ENCODE measurements at regions not wholly inside any gene's neighbourhood (a gene's known extent, or its start where the extent isn't known, plus 50 kb on each side); places are given as distances from the start of the nearest gene placed in this dataset.

DNA sequence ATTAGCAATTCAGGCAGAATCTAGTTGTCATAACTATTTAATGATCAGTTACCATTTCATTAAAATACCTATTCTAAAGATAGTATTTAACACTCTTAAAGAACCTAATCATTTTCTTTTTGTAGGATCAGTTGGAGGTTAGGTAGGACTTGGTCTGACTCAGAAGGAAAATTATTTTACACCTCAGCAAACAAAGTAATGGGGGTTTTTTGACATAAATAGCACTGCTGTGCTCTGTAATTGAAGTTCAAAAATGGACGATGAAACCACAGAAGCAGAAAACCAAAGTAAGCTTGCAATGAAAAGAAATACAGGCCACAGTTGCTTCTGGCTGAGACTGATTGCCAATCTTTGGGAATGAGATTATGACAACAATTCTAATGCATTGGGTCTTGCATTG lies 187.0 kb upstream of the TRPM3 start:
- Histone ChIP-seq H3K9me3 (no peaks in the 10 kb centered on the region), H3K36me3 (ENCODE audit: low read depth, missing control alignments) (no peaks in the 10 kb centered on the region), H3K27me3 (no peaks in the 10 kb centered on the region), H3K4me1 (no peaks in the 10 kb centered on the region), H3K27ac (no peak overlapping the region), H3K4me3 (no peak overlapping the region)
- 85 to 88% methylated on average over 1 of the region's 1 CpG for WGBS, 2 donors
- DNase-seq, result no peak
- TF ChIP-seq, protein P1, sequence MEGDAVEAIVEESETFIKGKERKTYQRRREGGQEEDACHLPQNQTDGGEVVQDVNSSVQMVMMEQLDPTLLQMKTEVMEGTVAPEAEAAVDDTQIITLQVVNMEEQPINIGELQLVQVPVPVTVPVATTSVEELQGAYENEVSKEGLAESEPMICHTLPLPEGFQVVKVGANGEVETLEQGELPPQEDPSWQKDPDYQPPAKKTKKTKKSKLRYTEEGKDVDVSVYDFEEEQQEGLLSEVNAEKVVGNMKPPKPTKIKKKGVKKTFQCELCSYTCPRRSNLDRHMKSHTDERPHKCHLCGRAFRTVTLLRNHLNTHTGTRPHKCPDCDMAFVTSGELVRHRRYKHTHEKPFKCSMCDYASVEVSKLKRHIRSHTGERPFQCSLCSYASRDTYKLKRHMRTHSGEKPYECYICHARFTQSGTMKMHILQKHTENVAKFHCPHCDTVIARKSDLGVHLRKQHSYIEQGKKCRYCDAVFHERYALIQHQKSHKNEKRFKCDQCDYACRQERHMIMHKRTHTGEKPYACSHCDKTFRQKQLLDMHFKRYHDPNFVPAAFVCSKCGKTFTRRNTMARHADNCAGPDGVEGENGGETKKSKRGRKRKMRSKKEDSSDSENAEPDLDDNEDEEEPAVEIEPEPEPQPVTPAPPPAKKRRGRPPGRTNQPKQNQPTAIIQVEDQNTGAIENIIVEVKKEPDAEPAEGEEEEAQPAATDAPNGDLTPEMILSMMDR (IDR thresholded peaks at IDR 0.05), result no peak
- TF ChIP-seq POLR2A (IDR thresholded peaks at IDR 0.05), result no peak
- intact Hi-C loops (cut with DNase I; ENCODE audit: low total_unique reads), result no loop called here

DNA sequence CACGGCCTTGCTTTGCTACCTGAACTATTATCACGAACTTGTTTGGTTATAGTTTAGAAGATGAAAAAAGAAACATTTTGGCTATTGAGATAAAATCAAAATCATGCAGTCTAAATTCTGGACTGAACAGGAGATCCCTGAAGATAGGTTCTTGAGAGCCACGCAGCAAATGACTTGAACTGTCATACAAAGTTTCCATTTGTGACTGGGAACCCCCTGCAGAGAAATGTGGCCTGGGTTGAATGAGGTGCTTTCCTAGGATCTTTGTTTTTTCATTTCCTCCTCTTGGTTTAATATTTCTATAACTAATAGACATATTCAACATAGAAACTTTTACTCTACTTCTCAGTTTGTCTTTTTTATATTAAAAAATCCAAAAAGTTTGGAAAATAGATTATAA lies 184.7 kb upstream of the TRPM3 start:
- intact Hi-C loops (cut with DNase I; ENCODE audit: low total_unique reads), result no loop called here
- no peak for TF ChIP-seq POLR2A (IDR thresholded peaks at IDR 0.05)

DNA sequence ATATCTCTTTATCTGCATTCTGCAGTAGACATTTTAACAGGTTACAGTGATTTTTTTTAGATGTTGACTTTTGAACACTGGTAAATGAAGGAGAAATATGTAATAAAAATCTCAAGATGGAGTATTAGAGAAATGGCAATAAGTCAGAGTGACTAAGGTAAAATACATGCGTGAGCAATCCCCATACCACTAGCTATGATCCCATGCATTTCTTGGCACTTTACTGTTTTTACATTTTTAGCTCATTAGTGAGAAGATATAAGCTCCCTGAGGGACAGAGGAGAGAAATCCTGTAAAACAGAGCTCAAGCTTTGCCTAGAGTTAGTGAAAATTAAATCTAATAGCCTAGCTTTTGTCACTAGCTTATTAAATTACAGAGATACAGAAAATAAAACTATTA lies 181.9 kb upstream of the TRPM3 start:
- WGBS, 2 donors, result 85 to 86% methylated on average over 1 of the region's 1 CpG
- Histone ChIP-seq H3K27me3 (no peaks in the 10 kb centered on the region), H3K4me1 (no peaks in the 10 kb centered on the region), H3K9me3 (no peaks in the 10 kb centered on the region), H3K27ac (no peak overlapping the region), H3K36me3 (ENCODE audit: low read depth, missing control alignments) (no peaks in the 10 kb centered on the region), H3K4me3 (no peak overlapping the region)
- intact Hi-C loops (cut with DNase I; ENCODE audit: low total_unique reads), result no loop called here
- TF ChIP-seq, protein P1 (IDR thresholded peaks at IDR 0.05), result no peak
- no peak for TF ChIP-seq POLR2A (IDR thresholded peaks at IDR 0.05)
- DNase-seq, result no peak

More for the DNA sequence above, 184.7 kb upstream of the TRPM3 start:
- DNase-seq, result peak; percentile 16
- Histone ChIP-seq H3K36me3 (ENCODE audit: low read depth, missing control alignments) (no peaks in the 10 kb centered on the region), H3K4me1 (no peaks in the 10 kb centered on the region), H3K27ac (no peak overlapping the region), H3K9me3 (no peaks in the 10 kb centered on the region), H3K27me3 (no peaks in the 10 kb centered on the region), H3K4me3 (no peak overlapping the region)
- WGBS, 2 donors, result 58 to 69% methylated on average over 3 of the region's 3 CpGs

DNA sequence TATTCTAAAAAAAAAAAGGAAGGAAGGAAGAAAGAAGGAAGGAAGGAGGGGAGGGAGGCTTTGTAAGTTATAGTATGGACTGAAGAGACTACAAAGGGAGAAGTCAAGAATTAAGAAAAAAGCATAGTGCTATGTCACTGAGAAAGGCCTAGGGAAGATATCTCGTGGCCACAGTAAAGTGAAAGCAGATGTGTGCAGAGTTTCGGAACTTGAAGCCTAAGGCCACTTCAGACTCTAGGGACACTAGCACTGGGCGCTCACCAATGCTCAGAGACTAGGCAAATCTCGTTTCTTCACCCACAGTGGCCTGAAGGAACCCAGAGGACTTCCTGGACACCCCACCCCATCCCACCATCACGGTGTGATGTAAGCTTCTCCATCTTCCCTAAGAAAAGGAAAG lies 181.4 kb upstream of the TRPM3 start:
- Histone ChIP-seq H3K4me1 (no peaks in the 10 kb centered on the region), H3K27me3 (no peaks in the 10 kb centered on the region), H3K9me3 (no peaks in the 10 kb centered on the region), H3K4me3 (no peak overlapping the region), H3K36me3 (ENCODE audit: low read depth, missing control alignments) (no peaks in the 10 kb centered on the region), H3K27ac (no peak overlapping the region)
- intact Hi-C loops (cut with DNase I; ENCODE audit: low total_unique reads), result no loop called here
- no peak for DNase-seq
- 84 to 91% methylated on average over 5 of the region's 5 CpGs for WGBS, 2 donors
- TF ChIP-seq POLR2A (IDR thresholded peaks at IDR 0.05), result no peak
- TF ChIP-seq, protein P1 (IDR thresholded peaks at IDR 0.05), result no peak

DNA sequence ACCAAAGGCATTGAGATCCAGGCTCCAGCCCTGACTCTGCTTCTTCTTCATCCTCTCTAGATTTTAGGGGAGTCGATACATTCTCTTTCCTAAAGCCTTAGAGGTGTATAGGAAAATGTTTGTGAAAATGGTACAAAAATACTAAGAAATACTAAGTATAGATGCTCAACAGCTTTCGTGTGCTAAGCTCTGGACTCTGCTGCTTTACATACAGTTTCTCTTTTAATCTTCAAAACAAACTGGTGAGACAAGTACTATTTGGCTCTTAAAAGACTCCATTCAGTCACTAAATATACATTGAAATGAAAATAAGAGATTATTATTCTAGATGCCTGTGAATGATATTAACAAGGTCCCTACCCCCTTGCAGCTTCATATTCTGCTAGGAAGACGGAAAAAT lies 174.5 kb upstream of the TRPM3 start:
- TF ChIP-seq POLR2A (IDR thresholded peaks at IDR 0.05), result no peak
- TF ChIP-seq, protein P1 (IDR thresholded peaks at IDR 0.05), result no peak
- Histone ChIP-seq H3K27me3 (no peaks in the 10 kb centered on the region), H3K9me3 (no peaks in the 10 kb centered on the region), H3K27ac (no peak overlapping the region), H3K4me3 (no peak overlapping the region), H3K36me3 (ENCODE audit: low read depth, missing control alignments) (no peaks in the 10 kb centered on the region), H3K4me1 (no peaks in the 10 kb centered on the region)
- WGBS, 2 donors, result 82 to 92% methylated on average over 3 of the region's 3 CpGs
- DNase-seq, result no peak
- intact Hi-C loops (cut with DNase I; ENCODE audit: low total_unique reads), result no loop called here

All from testis (tissue), 2 donors.